Spleen (tissue), 7 donors: ENCODE measurements at regions not wholly inside any gene's neighbourhood (a gene's known extent, or its start where the extent isn't known, plus 50 kb on each side); places are given as distances from the start of the nearest gene placed in this dataset.

Source experiments
- POLR2A ChIP-seq, 3 donors: fragments of 450-650 bp; IDR thresholded peaks; one replicate each; pipeline ENCODE4 v1.5.1; 2017; ENCODE audit warnings: antibody characterized with exemption in 3 of 3, mild to moderate bottlenecking in 1 of 3
- TF ChIP-seq, protein P1 (sequence below), 11 experiments: fragments of 200-600 bp in 7 of 11; fragments of 450-650 bp in 4 of 11; sonication (generic) in 4 of 11; IDR thresholded peaks in 8 of 11; conservative IDR thresholded peaks in 3 of 11; 1 replicate in 7 of 11; 2 replicates in 4 of 11; pipeline versions ENCODE4 v1.4.0 to v1.8.0; 2016 to 2021; ENCODE audit warnings: antibody characterized with exemption in 11 of 11, inconsistent platforms in 4 of 11, mild to moderate bottlenecking in 1 of 11
- donor health status: DM: no; HTN: no; CAD: no; lungs with moderate emphysema.
- donor health status: DM: no; HTN: no; CAD: no.
- donor health status: DM: no; HTN: no; CAD: no.

DNA sequence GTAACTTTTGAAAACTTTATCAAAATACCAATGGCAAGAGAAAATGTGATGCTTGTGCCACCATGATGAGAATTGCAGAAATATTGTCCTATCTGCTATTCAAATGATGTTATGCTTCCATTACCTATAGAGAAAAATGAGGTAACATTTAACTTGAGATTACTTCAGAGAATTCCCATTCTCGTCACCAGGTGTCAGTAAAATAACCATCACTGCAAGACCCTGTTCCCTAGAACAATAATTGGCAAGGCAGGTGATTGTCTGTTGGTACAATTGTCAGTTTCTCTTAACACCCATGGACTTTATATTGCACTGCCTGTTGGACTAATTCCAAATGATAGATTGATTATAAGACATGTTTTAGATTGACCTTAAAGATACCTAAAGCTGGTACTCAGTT is 179.9 kb downstream of the GABRG1 start:
- TF ChIP-seq, protein P1, sequence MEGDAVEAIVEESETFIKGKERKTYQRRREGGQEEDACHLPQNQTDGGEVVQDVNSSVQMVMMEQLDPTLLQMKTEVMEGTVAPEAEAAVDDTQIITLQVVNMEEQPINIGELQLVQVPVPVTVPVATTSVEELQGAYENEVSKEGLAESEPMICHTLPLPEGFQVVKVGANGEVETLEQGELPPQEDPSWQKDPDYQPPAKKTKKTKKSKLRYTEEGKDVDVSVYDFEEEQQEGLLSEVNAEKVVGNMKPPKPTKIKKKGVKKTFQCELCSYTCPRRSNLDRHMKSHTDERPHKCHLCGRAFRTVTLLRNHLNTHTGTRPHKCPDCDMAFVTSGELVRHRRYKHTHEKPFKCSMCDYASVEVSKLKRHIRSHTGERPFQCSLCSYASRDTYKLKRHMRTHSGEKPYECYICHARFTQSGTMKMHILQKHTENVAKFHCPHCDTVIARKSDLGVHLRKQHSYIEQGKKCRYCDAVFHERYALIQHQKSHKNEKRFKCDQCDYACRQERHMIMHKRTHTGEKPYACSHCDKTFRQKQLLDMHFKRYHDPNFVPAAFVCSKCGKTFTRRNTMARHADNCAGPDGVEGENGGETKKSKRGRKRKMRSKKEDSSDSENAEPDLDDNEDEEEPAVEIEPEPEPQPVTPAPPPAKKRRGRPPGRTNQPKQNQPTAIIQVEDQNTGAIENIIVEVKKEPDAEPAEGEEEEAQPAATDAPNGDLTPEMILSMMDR (IDR thresholded peaks at IDR 0.05 in 8 of 11, conservative IDR thresholded peaks at IDR 0.05 in 3 of 11) = no peak
- no peak for TF ChIP-seq POLR2A (IDR thresholded peaks at IDR 0.05)
